Esophagus mucosa (tissue), 1 donor: ENCODE measurements at regions not wholly inside any gene's neighbourhood (a gene's known extent, or its start where the extent isn't known, plus 50 kb on each side); places are given as distances from the start of the nearest gene placed in this dataset.
"Not testable (repeated sequence)": the region's sequence is repeated elsewhere in the genome, so short reads cannot be mapped to it uniquely, and the experiment has no call there.

Source experiments
- ATAC-seq: fragments of 200-7000 bp; cut with Tn5 transposase; one replicate; pipeline ENCODE4 v1.9.1; 2020
- donor health status: DM: yes; HTN: yes; CAD: no.

DNA sequence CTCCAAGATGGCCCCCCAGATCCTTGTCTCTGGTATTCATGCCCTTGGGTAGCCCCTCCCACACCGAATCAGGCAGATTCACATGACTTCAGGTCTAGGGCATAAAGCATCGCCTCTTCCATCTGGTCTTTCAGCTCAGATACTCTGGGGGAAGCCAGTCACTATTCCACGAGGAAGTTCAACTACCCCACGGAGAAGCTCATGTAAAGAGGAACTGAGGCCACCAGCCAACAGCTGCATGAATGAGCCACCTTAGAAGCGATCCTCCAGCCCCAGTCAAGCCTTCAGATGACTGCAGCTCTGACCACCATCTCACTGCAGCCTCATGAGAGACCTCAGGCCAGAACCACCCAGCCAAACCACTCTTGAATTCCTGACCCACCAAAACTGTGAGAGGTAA lies 54.1 kb downstream of the SOCS3 start:
- ATAC-seq, result no peak

DNA sequence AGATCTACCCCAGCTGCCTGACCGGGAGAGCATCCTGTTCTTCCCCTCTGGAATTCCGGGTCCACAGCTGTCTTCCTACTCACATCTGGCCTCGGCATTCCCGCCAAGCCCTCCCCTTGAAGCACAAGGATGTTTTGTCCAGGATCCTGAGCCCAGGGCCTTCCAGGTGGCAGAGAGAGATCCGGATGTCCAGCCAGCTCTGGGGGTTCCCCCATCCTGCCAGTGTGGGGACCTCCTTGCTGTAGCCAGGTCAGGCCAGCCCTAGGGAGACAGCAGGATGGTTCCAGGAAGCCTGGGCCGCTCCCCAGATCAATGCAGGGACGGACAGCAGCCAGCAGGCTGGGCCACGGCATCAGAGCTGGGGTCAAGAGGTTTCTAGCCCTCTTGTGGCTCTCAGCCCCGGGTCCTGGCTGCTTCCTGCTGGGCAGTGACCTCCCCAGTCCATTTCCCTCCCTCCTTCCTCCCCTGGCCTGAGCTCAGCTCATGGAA lies 55.3 kb downstream of the SOCS3 start:
- peak; percentile 30 for ATAC-seq

DNA sequence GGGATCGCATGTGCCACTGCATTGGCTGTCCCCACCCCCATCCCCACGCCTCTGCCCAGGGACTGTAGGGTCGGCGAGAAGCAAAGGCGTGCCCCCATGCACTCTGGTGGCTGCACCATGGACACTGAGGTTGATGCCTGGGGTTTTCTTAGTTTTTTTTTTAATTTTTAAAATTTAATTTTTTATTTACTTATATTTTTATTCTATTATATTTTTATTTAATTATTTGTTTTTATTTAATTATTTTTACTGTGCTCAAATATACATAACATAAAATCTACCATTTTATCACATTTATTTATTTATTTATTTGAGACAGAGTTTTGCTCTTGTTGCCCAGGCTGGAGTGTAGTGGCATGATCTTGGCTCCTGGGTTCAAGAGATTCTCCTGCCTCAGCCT lies 57.4 kb downstream of the SOCS3 start:
- no peak for ATAC-seq

DNA sequence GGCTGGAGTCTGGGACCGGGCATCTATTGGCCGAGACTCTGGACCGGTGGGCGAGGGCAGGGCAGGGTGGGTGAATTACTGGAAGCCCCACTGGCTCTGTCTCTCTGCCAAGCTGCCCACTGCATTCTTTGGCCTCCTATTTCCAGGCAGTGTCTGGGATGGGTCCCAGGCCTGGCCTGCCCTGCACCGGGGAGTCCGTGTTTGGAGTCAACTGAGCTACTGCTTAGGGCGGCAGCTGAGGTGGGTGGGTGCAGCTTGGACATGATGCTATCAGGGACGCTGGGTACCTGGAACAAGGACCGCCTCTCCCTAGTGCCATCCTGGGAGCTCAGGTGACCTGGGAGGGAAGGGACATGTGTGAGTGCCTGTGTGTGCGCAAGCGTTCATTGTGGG lies 58.1 kb downstream of the SOCS3 start:
- ATAC-seq, result no peak

DNA sequence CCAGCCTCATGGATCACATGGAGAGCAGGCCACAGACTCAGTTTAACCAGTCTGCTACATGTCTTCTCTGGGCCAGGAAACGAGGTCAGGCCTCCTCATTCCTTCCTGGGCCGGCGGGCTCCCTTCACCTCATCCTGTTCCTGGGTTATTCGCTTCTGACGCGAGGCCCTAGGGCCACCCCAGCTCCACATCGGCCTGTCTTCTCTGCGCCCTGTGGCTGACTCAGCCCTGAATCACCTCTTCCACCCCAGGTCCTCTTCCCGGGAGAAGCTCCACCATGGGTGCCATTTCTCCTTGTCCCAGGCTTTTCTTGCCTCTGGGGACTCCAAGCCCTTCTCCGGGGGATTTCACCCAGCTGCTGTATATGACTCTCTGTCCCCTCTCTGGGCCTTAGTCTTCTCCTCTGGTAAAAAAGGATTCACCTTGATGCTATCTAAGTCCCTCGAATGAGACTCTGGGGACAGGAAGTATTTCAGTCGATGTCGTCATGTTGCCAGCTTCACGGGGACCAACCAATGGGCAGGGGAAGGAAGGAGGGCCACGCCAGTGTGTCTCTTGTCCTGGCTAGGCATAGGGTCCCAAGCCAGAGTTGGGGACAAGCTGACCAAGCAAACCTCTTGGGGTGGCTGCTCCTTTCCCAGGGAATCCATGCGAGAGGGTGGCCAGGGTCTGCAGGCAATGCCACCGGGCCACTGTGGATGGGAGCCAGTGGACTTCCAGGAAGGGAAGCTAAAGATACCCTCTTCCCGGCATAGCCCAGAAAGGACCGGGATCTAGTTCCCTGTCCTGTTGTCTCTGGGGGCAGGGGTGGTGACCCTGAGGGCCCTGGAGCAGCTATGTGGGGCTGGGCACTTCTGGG lies 58.7 kb downstream of the SOCS3 start:
- ATAC-seq, result peak; percentile 53

DNA sequence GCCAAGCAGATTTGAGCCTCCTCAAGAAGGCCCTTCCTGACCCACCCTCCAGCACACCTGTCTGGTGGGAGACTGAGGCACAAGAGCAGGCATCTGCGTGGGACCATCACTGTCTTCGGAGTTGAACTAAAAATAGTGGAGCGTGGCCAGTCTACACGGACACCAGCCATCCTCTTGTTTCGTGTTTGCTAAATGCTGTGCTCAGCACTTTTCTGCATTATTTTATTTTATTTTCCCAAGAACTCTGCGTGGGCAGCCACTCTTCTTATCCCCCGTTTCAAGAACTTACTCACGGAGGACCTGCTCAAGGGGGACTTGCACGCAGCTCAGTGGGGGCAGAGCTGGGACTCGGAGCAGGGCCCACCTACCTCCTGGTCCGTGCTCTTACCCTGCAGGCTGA lies 60.8 kb downstream of the SOCS3 start:
- ATAC-seq, result no peak

DNA sequence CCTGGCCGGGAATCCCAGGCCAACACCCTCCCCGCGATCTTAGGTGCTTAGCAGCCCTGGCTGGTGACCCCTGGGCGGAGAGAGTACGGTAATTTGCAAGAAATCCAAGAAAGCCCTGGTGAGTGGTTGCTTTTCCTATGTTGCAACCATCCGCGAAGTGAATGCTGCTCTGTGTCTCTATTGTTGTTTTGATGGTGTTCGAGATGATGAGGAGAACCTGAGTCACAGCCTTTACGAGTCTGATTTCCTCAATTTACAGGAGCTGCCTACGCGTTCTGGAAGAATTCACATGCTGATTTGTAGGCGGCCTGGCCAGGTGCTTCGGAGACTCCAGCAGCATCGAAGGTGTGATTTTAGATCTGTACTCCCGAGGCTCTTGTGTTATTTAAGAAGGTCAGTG lies 63.3 kb downstream of the TMEM235 start:
- ATAC-seq, result peak; percentile 68

DNA sequence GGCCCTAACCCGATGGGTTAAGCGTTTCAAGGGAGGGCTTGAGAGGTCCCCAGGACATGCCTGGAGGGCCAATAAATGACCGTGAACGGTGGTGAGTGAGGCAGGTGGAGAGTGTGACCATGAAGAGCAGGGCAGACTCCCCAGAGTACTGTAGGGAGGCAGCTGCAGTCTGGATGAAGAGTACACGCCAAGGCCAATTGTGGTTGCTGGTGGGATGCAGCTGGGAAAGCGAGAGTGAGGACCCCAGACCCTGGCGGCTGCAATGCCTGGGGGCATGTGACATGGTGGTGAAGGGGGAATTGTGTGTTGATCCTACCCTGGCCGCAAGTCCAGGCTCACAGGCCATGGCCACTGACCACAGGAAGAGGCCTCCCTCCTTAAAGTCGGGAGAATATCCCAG lies 62.9 kb downstream of the TMEM235 start:
- ATAC-seq, result no peak

DNA sequence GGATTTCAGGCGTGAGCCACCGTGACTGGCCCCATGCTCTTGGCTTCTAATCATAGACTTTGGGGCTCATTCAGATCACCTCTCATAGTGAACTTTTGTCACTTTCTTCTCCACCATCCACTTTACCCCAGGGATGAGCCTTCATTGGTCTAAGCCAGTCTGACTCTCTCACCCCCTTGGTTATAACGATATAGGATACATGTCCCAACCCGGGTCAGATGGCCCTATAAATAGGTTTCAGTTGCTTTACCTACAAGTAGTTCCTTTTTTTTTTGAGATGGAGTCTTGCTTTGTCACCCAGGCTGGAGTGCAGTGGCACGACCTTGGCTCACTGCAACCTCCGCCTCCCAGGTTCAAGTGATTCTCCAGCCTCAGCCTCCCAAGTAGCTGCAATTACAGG lies 61.7 kb downstream of the TMEM235 start:
- not testable (repeated sequence) for ATAC-seq

DNA sequence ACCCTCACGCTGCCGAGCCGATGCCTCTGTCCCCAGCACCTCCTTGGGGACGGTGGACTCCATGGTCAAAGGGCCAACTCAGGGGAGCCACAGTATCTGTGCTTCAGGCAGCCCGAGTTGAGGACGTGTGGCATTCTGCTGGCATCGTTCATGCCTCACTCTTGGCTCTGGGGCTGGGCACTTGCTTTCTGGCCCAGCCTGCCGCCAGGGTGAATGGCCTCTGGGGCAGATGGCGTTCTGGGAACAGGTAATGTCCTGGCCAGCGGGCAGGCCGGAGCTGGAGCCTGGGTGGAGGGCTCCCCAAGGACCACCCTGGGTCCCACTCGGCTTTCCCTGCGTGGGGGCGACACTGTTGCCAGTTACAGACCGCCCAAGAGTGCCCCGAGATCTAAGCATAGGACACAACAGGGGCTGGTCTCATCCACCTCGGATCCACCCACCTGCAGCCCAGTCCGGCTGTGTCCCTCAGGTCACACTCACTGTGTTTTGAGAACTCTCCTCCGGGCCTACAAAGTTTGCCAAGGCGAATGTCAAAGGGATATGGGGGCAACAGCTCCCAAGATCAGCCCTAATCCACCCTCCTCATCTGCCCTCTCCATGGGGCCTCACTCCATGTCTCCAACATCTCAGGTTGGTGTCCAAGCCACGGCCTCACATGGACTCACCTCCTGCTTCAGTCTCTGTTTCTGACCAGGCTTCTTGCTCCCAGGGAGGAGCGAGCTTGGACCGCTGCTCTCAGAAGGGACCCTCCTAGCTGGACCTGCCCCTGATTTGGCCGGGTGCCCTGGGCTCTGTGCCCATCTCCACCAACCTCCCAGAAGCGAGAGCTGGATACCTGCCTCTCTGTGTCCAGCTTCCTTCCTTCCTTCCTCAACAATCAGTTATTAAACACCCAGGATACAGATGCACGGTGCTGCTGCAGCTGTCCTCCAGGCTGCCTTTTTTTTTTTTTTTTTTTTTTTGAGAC lies 60.8 kb downstream of the TMEM235 start:
- no peak for ATAC-seq

DNA sequence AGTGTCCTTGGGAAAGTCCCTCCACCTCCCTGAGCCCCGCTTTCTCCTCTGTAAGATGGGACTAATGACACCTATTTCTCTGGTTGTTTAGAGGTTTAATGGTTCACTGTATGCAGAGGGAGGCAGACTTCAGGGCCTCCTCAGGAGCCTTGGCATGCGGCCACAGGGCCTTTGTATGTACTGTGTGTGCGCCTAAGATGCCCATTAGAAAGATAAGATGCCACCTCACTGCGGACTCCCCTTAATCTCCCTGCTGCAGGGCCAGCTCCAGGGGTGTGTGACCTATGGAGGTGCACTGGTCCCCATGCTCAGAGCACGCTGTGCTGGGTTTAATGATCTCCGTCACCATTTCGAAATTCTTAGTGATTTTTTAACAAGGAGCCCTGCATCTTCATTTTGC lies 59.3 kb downstream of the TMEM235 start:
- no peak for ATAC-seq
